HCT116 (cell line): ENCODE measurements at regions not wholly inside any gene's neighbourhood (a gene's known extent, or its start where the extent isn't known, plus 50 kb on each side); places are given as distances from the start of the nearest gene placed in this dataset.
"Not testable (repeated sequence)": the region's sequence is repeated elsewhere in the genome, so short reads cannot be mapped to it uniquely, and the experiment has no call there.

ENCODE experiments used
- ATAC-seq: fragments of 200-7000 bp; cut with Tn5 transposase; 2 replicates; pipeline ENCODE4 v1.9.1; 2020; ENCODE audit warnings: mild to moderate bottlenecking, moderate library complexity
- BruUV-seq: library from RNA; stranded (reverse); fragments of 400-500 nt; replicated peaks from 2 replicates; lab custom pipeline; 2021; lab: Mats Ljungman, UMichigan
- CTCF ChIA-PET: fragments of 300-600 bp; sonication (Branson Sonifier 250); formaldehyde crosslinking; loops from one replicate; lab custom pipeline; 2021; ENCODE audit warnings: antibody characterized with exemption; lab: Charles Lee
- POLR2A ChIA-PET: fragments of 300-600, 350-600 bp; sonication (Branson Sonifier 250); formaldehyde crosslinking; loops from one replicate; lab custom pipeline; 2021; ENCODE audit warnings: antibody characterized with exemption; lab: Charles Lee
- RAD21 ChIA-PET, 2 experiments: fragments of 300-600 bp; sonication (Branson Sonifier 250); formaldehyde crosslinking; loops; one replicate each; lab custom pipeline; 2023; ENCODE audit warnings: low total read pairs in 2 of 2; ENCODE audit not compliant: uncharacterized antibody in 2 of 2, unreplicated experiment in 2 of 2, low non-redundant PET in 1 of 2; lab: Charles Lee
- DNase-seq: peaks from one replicate; pipeline ENCODE4 v3.0.0-alpha.2; 2010; ENCODE audit warnings: low read depth, low spot score
- H2AFZ ChIP-seq: fragments of 200-600 bp; shearing (Covaris generic), sonication (generic); 2 replicates; pipeline ENCODE4 v1.6.1; 2017; ENCODE audit warnings: low read depth, mixed run types, mixed read lengths, antibody characterized with exemption, low read length; ENCODE audit not compliant: poor library complexity, severe bottlenecking
- H3K27ac ChIP-seq: 2 replicates; pipeline ENCODE4 v1.5.1; 2012; ENCODE audit warnings: low read depth, low read length
- H3K27me3 ChIP-seq: fragments of 200-600 bp; sonication (generic); 2 replicates; pipeline ENCODE4 v1.6.1; 2016; ENCODE audit warnings: mixed run types, low read length, mixed read lengths; ENCODE audit not compliant: insufficient read depth
- H3K36me3 ChIP-seq, 2 experiments: fragments of 200-500 bp in 1 of 2; fragments of 200-600 bp in 1 of 2; sonication (Bioruptor generic) in 1 of 2; sonication (generic) in 1 of 2; 2 replicates each; pipeline versions ENCODE4 v1.5.1 to v1.6.1; 2014 to 2016; ENCODE audit warnings: low read length in 2 of 2, inconsistent platforms in 1 of 2, mixed read lengths in 1 of 2, mixed run types in 1 of 2; ENCODE audit not compliant: insufficient read depth in 2 of 2, control insufficient read depth in 1 of 2
- H3K4me1 ChIP-seq, 2 experiments: fragments of 200-600 bp in 1 of 2; sonication (generic) in 1 of 2; 2 replicates each; pipeline versions ENCODE4 v1.5.1 to v1.6.1; 2012 to 2017; ENCODE audit warnings: low read length in 2 of 2, inconsistent platforms in 1 of 2, mild to moderate bottlenecking in 1 of 2, mixed read lengths in 1 of 2, mixed run types in 1 of 2, moderate library complexity in 1 of 2; ENCODE audit not compliant: insufficient read depth in 2 of 2, control insufficient read depth in 1 of 2
- H3K4me2 ChIP-seq: fragments of 200-600 bp; sonication (generic); 2 replicates; pipeline ENCODE4 v1.6.1; 2017; ENCODE audit warnings: mixed run types, low read length, mixed read lengths
- H3K4me3 ChIP-seq, 2 experiments: fragments of 200-600 bp in 1 of 2; sonication (generic) in 1 of 2; replicated peaks in 1 of 2; 2 replicates each; pipeline ENCODE4 v1.5.1; 2011 to 2016; ENCODE audit warnings: low read length in 2 of 2, control low read depth in 1 of 2, low read depth in 1 of 2, mild to moderate bottlenecking in 1 of 2, mixed read lengths in 1 of 2, mixed run types in 1 of 2
- H3K79me2 ChIP-seq: fragments of 200-600 bp; sonication (generic); 2 replicates; pipeline ENCODE4 v1.6.1; 2017; ENCODE audit warnings: mild to moderate bottlenecking, mixed run types, low read length, moderate library complexity, mixed read lengths; ENCODE audit not compliant: insufficient read depth
- H3K9ac ChIP-seq: fragments of 200-600 bp; sonication (generic); 2 replicates; pipeline ENCODE4 v1.6.1; 2016; ENCODE audit warnings: low read length, mixed read lengths
- H3K9me2 ChIP-seq: fragments of 200-600 bp; sonication (generic), shearing (Covaris generic); 2 replicates; pipeline ENCODE4 v1.6.1; 2017; ENCODE audit warnings: mixed run types, mild to moderate bottlenecking, moderate library complexity; ENCODE audit not compliant: insufficient read depth
- H3K9me3 ChIP-seq, 2 experiments: fragments of 200-500 bp in 1 of 2; fragments of 200-600 bp in 1 of 2; sonication (Bioruptor generic) in 1 of 2; sonication (generic) in 1 of 2; 2 replicates each; pipeline ENCODE4 v1.6.1; 2014 to 2017; ENCODE audit warnings: low read length in 2 of 2, mixed read lengths in 2 of 2, inconsistent platforms in 1 of 2, low read depth in 1 of 2, mild to moderate bottlenecking in 1 of 2, mixed run types in 1 of 2, moderate library complexity in 1 of 2; ENCODE audit not compliant: control insufficient read depth in 1 of 2, insufficient read depth in 1 of 2
- H4K20me1 ChIP-seq: fragments of 200-600 bp; sonication (generic), shearing (Covaris generic); 2 replicates; pipeline ENCODE4 v1.6.1; 2017; ENCODE audit warnings: mixed run types, mild to moderate bottlenecking, moderate library complexity; ENCODE audit not compliant: insufficient read depth
- CBX3 ChIP-seq: IDR thresholded peaks from 2 replicates; pipeline ENCODE4 v1.6.1; 2012; ENCODE audit warnings: low read depth
- CTCF ChIP-seq, 3 experiments: fragments of 200-600 bp in 1 of 3; sonication (generic) in 1 of 3; IDR thresholded peaks in 2 of 3; conservative IDR thresholded peaks in 1 of 3; 2 replicates each; pipeline ENCODE4 v1.5.1; 2012 to 2017; ENCODE audit warnings: low read depth in 2 of 3, low read length in 2 of 3, antibody characterized with exemption in 1 of 3, borderline replicate concordance in 1 of 3, control low read depth in 1 of 3, mild to moderate bottlenecking in 1 of 3, mixed read lengths in 1 of 3, mixed run types in 1 of 3, moderate library complexity in 1 of 3; ENCODE audit not compliant: insufficient read depth in 1 of 3
- ELF1 ChIP-seq: IDR thresholded peaks from 2 replicates; pipeline ENCODE4 v1.6.1; 2012; ENCODE audit warnings: low read depth, borderline replicate concordance
- EZH2 ChIP-seq: fragments of 200-600 bp; sonication (generic); IDR thresholded peaks from 2 replicates; pipeline ENCODE4 v1.6.1; 2017; ENCODE audit warnings: antibody characterized with exemption, mixed run types
- EZH2phosphoT487 ChIP-seq: fragments of 200-600 bp; IDR thresholded peaks from 2 replicates; pipeline ENCODE4 v1.6.1; 2018; ENCODE audit warnings: antibody characterized with exemption, borderline replicate concordance
- FOSL1 ChIP-seq: IDR thresholded peaks from 2 replicates; pipeline ENCODE4 v1.6.1; 2012; ENCODE audit warnings: low read depth
- JUND ChIP-seq: IDR thresholded peaks from 2 replicates; pipeline ENCODE4 v1.6.1; 2012
- SRF ChIP-seq: IDR thresholded peaks from 2 replicates; pipeline ENCODE4 v1.6.1; 2012; ENCODE audit warnings: low read depth
- YY1 ChIP-seq: IDR thresholded peaks from 2 replicates; pipeline ENCODE4 v1.6.1; 2011; ENCODE audit warnings: low read length, low read depth, moderate library complexity, mild to moderate bottlenecking; ENCODE audit not compliant: insufficient replicate concordance; ENCODE audit errors: extremely low read depth
- intact Hi-C: fragments of 100-400 bp; cut with micrococcal nuclease; formaldehyde crosslinking; loops from 2 replicates; pipeline ENCODE4 v1.10.0; 2022

GRCh38 chr18:40283560-40283959 lies 1671.5 kb upstream of the PIK3C3 start:
- Histone ChIP-seq H2AFZ (no peak overlapping the region), H3K9me3 (peaks cover 4 to 5% of the 10 kb centered on the region in 2 experiments; a peak in 1 of 4 replicates), H3K4me2 (no peak overlapping the region), H3K4me3 (no peak overlapping the region), H4K20me1 (no peaks in the 10 kb centered on the region), H3K27ac (no peak overlapping the region), H3K9ac (no peak overlapping the region), H3K4me1 (no peaks in the 10 kb centered on the region), H3K27me3 (no peaks in the 10 kb centered on the region), H3K36me3 (no peaks in the 10 kb centered on the region), H3K9me2 (no peaks in the 10 kb centered on the region), H3K79me2 (no peaks in the 10 kb centered on the region)
- CTCF ChIA-PET: no interaction called here
- POLR2A ChIA-PET: no interaction called here
- TF ChIP-seq CTCF (IDR thresholded peaks at IDR 0.05 in 2 of 3, conservative IDR thresholded peaks at IDR 0.05 in 1 of 3; ENCODE audit: borderline replicate concordance in 1 of 3, insufficient read depth in 1 of 3, low read depth in 2 of 3, low read length in 2 of 3): no peak
- TF ChIP-seq SRF: no peak
- TF ChIP-seq EZH2: no peak
- TF ChIP-seq YY1: no peak
- no peak for TF ChIP-seq JUND
- TF ChIP-seq FOSL1: no peak
- TF ChIP-seq EZH2phosphoT487: no peak
- no peak for TF ChIP-seq ELF1
- TF ChIP-seq CBX3: no peak
- RAD21 ChIA-PET: no interaction called here
- no TSS peak for BruUV-seq
- DNase-seq (no peak), ATAC-seq (no peak)
- intact Hi-C loops: no loop called here

DNA sequence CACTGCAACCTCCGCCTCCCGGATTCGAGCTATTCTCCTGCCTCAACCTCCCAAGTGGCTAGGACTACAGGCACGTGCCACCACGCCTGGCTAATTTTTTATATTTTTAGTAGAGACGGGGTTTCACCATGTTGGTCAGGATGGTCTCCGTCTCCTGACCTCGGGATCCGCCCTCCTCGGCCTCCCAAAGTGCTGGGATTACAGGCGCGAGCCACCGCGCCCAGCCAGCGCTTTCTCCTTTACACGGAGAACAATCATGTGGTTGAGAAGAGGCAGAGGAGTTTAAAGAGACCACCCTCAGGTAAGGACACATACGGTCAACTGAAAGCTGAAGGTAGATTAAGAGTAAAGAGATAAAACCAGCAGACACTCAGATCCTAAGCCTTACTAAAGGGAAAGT lies 1673.7 kb upstream of the PIK3C3 start:
- H3K79me2 ChIP-seq, H2AFZ ChIP-seq, CTCF ChIA-PET, DNase-seq, H4K20me1 ChIP-seq, H3K4me3 ChIP-seq, H3K36me3 ChIP-seq, ATAC-seq, H3K9me2 ChIP-seq, H3K9me3 ChIP-seq, H3K9ac ChIP-seq, intact Hi-C loops, H3K4me1 ChIP-seq, BruUV-seq, POLR2A ChIA-PET, H3K27ac ChIP-seq, RAD21 ChIA-PET, H3K27me3 ChIP-seq, H3K4me2 ChIP-seq: not testable (repeated sequence)
